ENCODE measurements at regions not wholly inside any gene's neighbourhood (a gene's known extent, or its start where the extent isn't known, plus 50 kb on each side); places are given as distances from the start of the nearest gene placed in this dataset.

DNA sequence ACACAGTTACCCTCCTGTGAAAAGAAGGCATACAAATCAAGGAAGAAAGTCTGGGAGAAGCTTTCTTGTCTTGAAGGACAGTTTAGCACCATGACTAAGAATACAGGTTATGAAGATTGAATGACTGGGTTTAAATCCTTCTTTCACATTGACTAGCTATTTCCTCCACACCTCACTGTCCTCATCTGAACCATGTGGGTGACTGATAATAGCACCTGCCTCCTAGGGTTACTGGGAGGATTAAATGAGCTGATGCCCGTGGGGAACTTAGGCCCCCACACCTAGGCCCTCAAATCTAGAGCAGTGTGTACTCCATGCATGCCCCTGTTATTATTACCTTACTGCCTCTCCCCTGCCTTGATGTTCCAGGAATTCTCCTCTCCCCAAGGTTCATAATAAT lies 202.9 kb downstream of the FBXO15 start:
- TF ChIP-seq, protein P1, sequence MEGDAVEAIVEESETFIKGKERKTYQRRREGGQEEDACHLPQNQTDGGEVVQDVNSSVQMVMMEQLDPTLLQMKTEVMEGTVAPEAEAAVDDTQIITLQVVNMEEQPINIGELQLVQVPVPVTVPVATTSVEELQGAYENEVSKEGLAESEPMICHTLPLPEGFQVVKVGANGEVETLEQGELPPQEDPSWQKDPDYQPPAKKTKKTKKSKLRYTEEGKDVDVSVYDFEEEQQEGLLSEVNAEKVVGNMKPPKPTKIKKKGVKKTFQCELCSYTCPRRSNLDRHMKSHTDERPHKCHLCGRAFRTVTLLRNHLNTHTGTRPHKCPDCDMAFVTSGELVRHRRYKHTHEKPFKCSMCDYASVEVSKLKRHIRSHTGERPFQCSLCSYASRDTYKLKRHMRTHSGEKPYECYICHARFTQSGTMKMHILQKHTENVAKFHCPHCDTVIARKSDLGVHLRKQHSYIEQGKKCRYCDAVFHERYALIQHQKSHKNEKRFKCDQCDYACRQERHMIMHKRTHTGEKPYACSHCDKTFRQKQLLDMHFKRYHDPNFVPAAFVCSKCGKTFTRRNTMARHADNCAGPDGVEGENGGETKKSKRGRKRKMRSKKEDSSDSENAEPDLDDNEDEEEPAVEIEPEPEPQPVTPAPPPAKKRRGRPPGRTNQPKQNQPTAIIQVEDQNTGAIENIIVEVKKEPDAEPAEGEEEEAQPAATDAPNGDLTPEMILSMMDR (conservative IDR thresholded peaks at IDR 0.05 in 1 of 2, IDR thresholded peaks at IDR 0.05 in 1 of 2; ENCODE audit: low read depth in 1 of 2, low read length in 2 of 2) = no peak
- TF ChIP-seq EZH2 (IDR thresholded peaks at IDR 0.05; ENCODE audit: low read length, missing control alignments) = no peak

Measured in fibroblast of lung (primary cell).